ENCODE measurements at regions not wholly inside any gene's neighbourhood (a gene's known extent, or its start where the extent isn't known, plus 50 kb on each side); places are given as distances from the start of the nearest gene placed in this dataset.

DNA sequence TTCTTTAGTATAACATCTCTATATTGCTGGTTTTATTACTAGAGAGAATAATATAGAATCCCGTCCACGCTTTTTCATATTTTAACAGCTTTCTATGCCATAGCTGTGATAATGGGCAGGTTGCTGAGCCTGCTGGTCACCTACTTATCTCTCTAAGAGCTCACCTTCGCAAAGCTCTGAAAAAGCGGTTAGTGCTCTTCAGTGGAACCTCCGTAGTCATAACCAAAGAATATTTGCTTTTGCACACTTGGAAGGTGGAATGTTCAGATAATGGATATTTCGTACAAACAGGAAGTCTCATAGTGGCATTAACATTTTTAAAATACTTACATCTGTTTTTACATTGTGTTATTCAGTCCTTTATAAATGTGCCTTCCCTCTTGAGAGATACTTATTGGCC lies 388.9 kb upstream of the ANO3 start:
- intact Hi-C loops (cut with DNase I): no loop called here

DNA sequence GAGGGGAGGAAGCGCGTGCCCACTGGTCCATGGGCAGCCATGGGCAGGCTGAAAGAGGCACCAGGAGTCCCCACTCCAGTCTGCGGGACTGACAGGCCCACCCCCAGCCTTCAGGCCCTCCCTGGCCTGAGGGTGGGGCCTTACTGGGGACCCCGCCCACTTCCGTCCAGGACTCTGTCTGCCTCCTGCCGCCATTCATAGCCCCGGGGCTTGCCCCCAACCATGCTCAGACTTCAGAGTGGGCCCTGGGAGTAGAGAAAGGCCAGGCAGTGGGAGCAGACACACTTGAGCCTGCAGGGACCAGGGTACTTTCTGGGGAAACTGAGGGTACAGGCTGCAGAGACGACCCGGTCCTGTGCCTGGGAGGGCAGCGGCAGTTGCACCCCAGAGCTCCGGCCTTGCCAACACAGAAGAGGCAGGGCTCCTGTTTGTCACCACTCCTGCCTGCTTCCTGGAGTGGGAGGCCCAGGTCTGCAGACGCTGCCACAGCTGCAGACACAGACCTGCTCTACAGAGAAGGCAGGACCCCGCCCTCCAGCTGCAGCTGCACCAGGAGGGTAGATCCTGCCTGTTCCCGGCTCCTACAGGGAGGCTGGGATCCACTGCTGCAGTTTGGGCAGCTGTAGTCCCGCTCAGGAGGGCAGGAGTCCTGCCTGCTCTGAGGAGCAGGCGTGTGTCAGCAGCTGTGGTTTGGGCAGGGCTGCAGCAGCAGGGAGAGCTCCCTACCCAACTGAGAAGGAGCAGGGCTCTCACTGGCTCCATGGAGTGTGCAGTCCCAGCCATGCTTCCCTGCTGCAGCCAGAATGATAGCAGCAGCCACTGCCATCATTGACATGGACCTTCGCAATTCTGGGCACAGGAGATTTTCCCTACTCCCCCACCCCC lies 387.9 kb upstream of the ANO3 start:
- DNase-seq (ENCODE audit: low spot score): no peak
- Histone ChIP-seq H3K4me1 (replicated peaks) (no peaks in the 10 kb centered on the region), H3K4me3 (no peak overlapping the region), H3K36me3 (no peaks in the 10 kb centered on the region), H3K27me3 (replicated peaks; ENCODE audit: insufficient read depth) (no peaks in the 10 kb centered on the region), H3K27ac (no peak overlapping the region), H3K9me3 (no peaks in the 10 kb centered on the region)
- WGBS: 96% methylated on average over 17 of the region's 17 CpGs
- intact Hi-C loops (cut with DNase I): no loop called here
- TF ChIP-seq, protein P1, sequence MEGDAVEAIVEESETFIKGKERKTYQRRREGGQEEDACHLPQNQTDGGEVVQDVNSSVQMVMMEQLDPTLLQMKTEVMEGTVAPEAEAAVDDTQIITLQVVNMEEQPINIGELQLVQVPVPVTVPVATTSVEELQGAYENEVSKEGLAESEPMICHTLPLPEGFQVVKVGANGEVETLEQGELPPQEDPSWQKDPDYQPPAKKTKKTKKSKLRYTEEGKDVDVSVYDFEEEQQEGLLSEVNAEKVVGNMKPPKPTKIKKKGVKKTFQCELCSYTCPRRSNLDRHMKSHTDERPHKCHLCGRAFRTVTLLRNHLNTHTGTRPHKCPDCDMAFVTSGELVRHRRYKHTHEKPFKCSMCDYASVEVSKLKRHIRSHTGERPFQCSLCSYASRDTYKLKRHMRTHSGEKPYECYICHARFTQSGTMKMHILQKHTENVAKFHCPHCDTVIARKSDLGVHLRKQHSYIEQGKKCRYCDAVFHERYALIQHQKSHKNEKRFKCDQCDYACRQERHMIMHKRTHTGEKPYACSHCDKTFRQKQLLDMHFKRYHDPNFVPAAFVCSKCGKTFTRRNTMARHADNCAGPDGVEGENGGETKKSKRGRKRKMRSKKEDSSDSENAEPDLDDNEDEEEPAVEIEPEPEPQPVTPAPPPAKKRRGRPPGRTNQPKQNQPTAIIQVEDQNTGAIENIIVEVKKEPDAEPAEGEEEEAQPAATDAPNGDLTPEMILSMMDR (IDR thresholded peaks at IDR 0.05): no peak
- TF ChIP-seq POLR2AphosphoS5 (IDR thresholded peaks at IDR 0.05): no peak
- TF ChIP-seq POLR2A (IDR thresholded peaks at IDR 0.05): no peak

More for the DNA sequence above, 388.9 kb upstream of the ANO3 start:
- Histone ChIP-seq H3K36me3 (no peaks in the 10 kb centered on the region), H3K27ac (no peak overlapping the region), H3K9me3 (no peaks in the 10 kb centered on the region), H3K27me3 (replicated peaks; ENCODE audit: insufficient read depth) (no peaks in the 10 kb centered on the region), H3K4me1 (replicated peaks) (no peaks in the 10 kb centered on the region), H3K4me3 (no peak overlapping the region)
- DNase-seq (ENCODE audit: low spot score): no peak
- 88% methylated on average over 6 of the region's 6 CpGs for WGBS
- TF ChIP-seq, protein P1 (IDR thresholded peaks at IDR 0.05): no peak
- TF ChIP-seq POLR2A (IDR thresholded peaks at IDR 0.05) (no peak), POLR2AphosphoS5 (IDR thresholded peaks at IDR 0.05) (no peak)

DNA sequence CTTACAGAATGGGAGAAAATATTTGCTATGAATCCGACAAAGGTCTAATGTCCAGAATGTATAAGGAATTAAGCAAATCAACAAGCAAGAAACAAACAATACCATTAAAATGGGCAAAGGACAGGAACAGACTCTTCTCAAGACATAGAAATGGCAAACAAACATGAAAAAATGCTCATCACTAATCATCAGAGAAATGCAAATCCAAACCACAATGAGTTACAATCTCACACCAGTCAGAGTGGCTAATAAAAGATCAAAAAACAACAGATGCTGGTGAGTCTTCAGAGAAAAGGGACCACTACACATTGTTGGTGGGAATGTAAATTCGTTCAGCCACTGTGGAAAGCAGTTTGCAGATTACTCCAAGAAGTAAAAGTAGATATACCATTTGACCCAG lies 382.0 kb upstream of the ANO3 start:
- no peaks in the 10 kb centered on the region for H3K4me1 ChIP-seq (replicated peaks)
- DNase-seq (ENCODE audit: low spot score): no peak
- H3K27ac ChIP-seq: no peak overlapping the region
- intact Hi-C loops (cut with DNase I): no loop called here
- 81% methylated on average over 2 of the region's 2 CpGs for WGBS
- no peaks in the 10 kb centered on the region for H3K27me3 ChIP-seq (replicated peaks; ENCODE audit: insufficient read depth)
- no peaks in the 10 kb centered on the region for H3K9me3 ChIP-seq
- H3K4me3 ChIP-seq: no peak overlapping the region
- H3K36me3 ChIP-seq: no peaks in the 10 kb centered on the region
- TF ChIP-seq POLR2AphosphoS5 (IDR thresholded peaks at IDR 0.05) (no peak), POLR2A (IDR thresholded peaks at IDR 0.05) (no peak)
- TF ChIP-seq, protein P1 (IDR thresholded peaks at IDR 0.05): no peak

DNA sequence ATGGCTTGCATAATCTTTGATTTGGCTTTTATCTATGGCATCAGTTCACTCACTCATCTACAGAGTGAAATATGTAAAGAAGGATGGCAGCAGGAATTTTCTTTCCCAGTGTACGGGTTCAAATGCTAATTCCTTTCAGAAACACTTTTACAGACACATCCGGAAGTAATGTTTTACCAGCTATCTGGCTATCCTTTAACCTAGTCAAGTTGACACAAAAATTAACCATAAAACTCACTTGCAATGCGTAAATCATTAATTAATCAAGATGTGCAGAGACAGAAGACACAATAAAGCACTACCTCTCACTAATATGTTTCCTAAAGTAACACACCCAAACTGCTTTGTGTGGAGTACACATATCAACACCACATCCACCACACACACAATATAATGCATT lies 378.9 kb upstream of the ANO3 start:
- Histone ChIP-seq H3K4me3 (no peak overlapping the region), H3K9me3 (no peaks in the 10 kb centered on the region), H3K27me3 (replicated peaks; ENCODE audit: insufficient read depth) (no peaks in the 10 kb centered on the region), H3K27ac (no peak overlapping the region), H3K36me3 (no peaks in the 10 kb centered on the region), H3K4me1 (replicated peaks) (no peaks in the 10 kb centered on the region)
- 62% methylated on average over 3 of the region's 3 CpGs for WGBS
- no peak for DNase-seq (ENCODE audit: low spot score)
- TF ChIP-seq POLR2AphosphoS5 (IDR thresholded peaks at IDR 0.05) (no peak), POLR2A (IDR thresholded peaks at IDR 0.05) (no peak)
- TF ChIP-seq, protein P1 (IDR thresholded peaks at IDR 0.05): no peak
- intact Hi-C loops (cut with DNase I): no loop called here

DNA sequence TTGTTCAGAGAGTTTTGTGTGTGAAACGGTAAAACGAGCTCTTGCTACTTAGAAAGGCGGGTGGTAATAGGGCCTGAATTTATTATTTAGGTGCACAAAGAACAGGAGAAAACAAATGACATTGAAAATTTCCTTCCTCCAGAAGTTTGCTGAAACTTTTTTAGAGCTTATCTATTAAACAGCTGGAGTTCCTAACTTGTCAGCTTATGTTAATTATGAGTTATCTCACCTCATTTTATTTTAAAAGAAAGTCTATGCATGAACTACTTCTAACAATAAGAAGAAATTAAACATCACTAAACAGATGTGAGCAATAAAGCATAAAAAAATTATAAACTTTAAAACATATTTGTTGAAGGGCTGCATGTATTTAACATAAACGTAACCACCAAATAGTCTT lies 373.9 kb upstream of the ANO3 start:
- DNase-seq (ENCODE audit: low spot score): no peak
- H3K27ac ChIP-seq: no peak overlapping the region
- no peak overlapping the region for H3K4me3 ChIP-seq
- WGBS: 51% methylated on average over 4 of the region's 4 CpGs
- H3K4me1 ChIP-seq (replicated peaks): no peaks in the 10 kb centered on the region
- no peak for TF ChIP-seq POLR2AphosphoS5 (IDR thresholded peaks at IDR 0.05)
- intact Hi-C loops (cut with DNase I): no loop called here
- no peaks in the 10 kb centered on the region for H3K36me3 ChIP-seq
- H3K27me3 ChIP-seq (replicated peaks; ENCODE audit: insufficient read depth): no peaks in the 10 kb centered on the region
- no peaks in the 10 kb centered on the region for H3K9me3 ChIP-seq
